GM11168 (cell line): ENCODE measurements at regions not wholly inside any gene's neighbourhood (a gene's known extent, or its start where the extent isn't known, plus 50 kb on each side); places are given as distances from the start of the nearest gene placed in this dataset.

Experiments used
- in situ Hi-C: fragments of 300-500 bp; cut with MboI; formaldehyde crosslinking; loops from one replicate; pipeline ENCODE4 v1.12.0; 2022; ENCODE audit warnings: low sequenced_read_pairs; ENCODE audit not compliant: unreplicated experiment

DNA sequence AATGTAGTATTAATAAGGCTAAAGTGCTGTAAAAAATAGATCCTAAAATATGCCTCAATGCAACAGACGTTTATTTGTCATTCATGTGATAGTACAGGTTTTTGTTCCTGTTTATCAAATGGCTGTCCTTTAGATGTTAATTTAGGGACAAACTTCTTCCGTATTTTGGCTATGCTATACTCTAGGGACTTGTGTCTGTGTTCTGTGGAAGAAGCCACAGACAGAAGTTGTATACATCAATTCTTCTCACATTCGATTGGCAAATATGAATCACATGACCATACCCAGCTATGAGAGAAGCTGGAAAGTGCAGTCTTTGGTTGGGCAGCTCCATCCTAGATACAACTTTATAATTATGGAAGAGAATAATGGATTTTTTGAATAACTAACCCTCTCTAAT, 232.7 kb upstream of the SNX7 start:
- in situ Hi-C loops = no loop called here

DNA sequence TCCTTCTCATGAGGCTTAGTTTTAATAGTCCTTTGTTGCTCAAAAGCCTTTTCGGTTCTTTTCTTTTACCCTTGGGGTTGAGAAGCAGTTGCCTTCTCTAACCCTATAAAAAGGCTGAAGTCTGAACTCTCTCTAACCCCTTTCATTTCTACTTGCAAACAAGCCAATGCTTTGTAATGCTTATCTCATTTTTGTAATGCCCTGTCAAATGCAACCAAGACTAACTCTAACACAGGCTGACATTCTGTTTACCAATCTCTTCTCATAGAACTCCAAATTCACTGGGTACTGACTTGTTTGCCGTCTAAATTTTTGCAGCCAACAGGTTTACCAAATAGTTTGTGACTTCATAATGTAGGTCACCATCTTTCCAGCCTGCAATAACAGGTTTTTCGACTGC, 233.9 kb upstream of the SNX7 start:
- in situ Hi-C loops = no loop called here

DNA sequence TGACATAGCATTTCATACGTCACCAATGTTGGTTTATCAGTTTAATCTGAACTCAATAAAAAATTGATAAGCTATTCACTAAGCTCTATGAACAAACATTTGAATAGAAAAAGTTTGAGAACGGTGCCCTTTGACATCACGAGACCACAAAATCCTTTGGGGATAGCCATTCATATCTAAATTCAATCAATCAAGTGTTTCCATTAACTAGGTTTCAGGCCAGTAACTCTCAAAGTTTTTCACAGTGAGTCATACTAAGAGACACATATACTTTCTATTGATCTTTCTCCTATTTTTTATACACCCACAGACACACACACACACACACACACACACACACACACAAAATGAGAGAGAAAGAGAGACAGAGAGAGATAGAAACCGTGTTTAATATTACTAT, 235.4 kb upstream of the SNX7 start:
- in situ Hi-C loops = no loop called here

DNA sequence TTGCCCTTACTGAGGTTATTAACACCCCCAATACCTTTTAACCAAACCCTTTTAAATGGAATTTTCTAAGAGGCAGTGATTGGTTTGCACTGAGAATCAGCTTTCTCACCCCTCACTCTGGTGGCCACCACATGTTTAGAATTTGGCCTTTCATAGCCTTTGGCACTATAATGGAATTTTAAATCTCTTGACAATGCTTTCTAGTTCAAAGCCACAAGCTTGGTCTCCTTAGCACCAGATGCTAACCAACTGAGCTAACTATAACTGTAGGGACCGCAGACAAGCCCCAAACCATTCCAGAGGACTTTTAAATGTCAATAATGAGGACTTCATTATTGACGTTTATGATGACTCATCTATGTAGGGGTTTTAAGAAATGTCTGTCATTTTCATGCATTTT, 238.7 kb upstream of the SNX7 start:
- in situ Hi-C loops = no loop called here

DNA sequence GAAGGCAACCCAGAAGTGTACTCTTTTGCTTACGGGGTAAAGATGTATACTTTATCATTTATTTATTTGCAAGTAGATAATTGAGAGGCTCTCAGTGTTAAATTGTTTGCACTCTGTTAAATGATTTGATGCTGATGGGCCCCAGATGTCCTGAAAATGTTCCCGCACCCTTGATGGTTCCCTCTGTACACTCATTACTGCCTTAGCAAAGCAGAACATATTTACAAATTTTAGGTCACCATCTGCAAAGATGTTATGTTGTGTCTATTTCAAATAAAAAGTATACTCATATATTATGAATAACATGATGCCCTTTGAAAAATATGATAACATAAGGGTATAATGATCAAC, 240.5 kb upstream of the SNX7 start:
- in situ Hi-C loops = no loop called here

DNA sequence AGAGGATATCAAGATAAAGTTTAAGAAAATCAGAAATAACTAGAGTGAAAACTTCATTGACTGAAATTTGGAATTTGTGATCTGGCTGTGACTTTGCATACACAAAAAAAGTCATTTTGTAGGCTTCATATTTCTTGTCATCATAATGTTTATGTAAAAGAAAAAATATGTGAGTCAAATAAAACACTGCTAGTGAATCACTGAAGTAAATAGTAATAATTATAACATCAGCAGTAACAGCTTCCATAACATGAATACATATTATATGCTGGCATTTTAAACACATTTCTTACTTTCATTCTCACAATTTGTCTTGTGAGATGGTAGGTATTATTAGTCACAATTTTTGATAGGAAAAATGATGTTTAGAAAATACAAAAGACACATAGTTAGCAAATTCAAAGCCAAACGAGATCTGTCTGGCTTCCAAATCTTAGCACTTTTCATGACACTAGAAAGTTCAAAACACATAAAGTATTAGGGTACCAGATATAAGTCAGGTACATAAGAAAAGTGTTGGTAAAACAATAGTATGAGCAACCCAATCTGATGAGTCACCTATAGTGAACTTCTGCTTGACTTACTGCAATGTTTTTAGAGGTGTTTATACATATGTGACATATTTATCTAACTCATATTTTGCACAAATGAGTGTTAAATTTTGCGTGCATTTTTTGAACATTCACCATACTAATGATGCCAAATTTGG, 241.0 kb upstream of the SNX7 start:
- in situ Hi-C loops = no loop called here

DNA sequence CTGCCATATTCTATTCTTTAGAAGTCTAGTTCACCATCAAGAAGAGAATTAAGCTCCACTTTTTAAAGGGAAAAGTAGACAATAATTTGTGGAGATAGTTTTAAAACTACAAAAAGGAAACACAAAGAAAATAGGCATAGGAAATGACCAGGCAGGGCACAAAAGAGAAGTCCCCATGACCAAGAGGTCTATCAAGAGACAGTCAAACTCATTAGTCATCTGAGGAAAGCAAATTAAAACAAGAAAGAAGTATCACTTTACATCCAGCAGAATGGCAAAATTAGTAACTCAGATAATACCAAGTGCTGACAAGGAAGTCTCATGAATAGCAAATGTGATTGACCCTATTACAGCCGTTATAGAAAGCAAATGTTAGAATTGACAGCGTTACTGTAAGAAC, 243.7 kb upstream of the SNX7 start:
- in situ Hi-C loops = no loop called here

DNA sequence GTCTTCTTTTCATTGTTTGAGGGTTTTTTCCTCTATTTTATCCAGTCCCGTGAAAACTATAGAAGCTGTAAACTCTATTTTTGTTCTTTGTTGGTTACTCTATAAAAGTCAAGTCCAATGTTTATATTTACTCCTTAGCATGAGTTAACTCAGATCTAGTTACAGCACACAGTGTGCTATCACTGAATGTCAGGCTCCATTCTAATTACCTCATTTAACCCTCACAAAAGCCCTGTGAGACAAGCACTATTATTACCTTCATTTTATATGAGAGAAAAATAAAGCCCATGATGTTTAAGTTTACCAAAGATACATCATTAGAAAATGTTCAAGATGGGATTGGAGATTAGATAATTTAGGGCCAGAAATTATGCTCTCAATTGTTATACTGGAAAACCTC, 251.4 kb upstream of the SNX7 start:
- in situ Hi-C loops = no loop called here

DNA sequence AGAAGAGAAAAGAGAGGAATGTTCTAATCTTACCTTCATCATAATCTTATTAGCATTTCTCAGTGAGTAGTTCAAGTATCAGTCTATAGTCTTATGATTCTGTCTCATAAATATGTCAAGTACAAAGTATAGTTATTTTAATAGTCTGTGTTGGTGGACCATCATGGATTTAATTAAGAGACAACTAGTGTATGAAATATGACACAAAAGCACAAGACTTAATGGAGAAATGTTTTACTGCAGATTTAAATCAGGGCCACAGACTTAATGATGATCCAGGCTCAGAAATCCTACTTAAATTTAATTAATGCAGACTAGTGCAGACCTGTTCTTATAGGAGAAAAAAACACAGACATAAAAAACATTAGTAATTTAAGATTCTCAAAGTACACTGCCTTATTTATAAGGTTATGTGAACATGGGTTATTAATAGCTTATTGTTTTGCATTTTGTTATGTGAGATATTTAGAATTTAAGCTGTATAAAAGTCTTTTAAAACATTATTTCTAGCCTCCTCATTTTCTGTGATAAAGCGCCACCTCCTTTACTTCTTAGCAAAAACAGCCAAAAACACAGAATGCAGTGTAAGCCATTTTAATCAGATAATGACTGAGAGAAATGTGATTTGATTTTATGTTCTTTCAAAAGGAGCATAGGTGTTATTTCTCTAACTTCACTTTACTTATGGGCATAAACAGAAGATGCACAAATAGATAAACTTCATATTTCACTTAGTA, 255.0 kb upstream of the SNX7 start:
- in situ Hi-C loops = no loop called here

DNA sequence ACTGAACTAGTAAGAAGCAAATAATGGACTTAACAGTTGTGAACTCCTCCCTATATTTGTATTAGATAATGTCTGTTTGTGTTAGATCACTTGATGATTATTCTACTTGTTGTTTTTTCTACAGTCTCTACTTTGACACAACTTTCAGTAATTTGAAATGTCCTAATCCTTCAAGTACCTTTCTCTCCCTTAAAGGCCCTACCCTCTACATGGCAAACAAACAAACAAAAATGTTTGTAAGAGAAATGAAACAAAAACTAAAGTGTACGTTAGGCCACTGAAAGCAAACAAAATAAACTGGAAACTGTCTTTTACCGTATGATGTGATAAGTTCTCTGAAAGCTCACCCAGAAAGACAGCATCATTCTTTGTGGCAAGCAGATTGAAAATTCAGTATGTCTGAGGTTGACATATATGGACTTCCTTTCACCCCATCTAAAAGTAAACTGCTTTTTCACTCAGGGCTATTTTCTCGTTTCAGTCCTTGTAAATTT, 255.9 kb upstream of the SNX7 start:
- in situ Hi-C loops = no loop called here

DNA sequence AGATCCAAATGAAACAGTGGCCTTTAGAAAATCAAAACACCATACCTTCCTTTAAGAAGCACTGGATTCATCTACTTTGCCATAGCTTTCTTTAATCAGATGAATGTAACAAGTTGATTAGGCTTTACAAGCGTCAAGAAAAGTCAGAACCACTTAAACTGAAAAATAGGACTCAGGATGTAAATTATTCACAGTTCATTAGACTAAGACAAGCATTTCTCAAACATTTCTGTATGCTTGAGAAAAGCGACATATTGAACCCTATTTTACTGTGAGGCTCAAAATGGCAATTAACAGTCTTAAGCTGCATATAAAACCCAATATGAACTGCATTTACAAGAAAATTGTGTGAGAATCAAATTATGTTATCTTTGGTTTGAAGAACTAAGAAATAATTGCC, 256.7 kb upstream of the SNX7 start:
- in situ Hi-C loops = no loop called here

DNA sequence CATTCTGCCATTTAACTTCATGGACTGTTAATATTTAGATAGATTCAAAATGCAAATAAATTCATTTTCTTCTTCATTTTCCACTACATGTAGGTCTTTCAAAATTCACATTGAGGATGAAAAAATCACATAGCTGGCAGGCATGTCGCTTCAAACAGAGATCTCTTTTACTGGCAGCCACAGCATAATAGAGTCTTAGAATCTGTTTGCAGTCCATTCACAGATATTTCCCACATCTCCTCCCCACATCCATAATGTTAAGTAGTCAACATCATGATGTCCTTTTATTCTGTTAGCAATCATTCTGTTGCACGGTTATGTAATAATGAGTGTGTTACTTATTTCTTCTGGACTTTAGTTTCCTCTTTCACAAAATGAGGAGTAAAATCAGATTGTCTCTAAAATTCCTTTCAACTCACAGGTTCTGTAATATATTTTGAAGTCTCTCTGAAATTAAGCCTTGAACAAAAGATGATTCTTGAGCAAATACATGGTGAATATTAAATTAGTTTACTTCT, 257.5 kb upstream of the SNX7 start:
- in situ Hi-C loops = no loop called here

DNA sequence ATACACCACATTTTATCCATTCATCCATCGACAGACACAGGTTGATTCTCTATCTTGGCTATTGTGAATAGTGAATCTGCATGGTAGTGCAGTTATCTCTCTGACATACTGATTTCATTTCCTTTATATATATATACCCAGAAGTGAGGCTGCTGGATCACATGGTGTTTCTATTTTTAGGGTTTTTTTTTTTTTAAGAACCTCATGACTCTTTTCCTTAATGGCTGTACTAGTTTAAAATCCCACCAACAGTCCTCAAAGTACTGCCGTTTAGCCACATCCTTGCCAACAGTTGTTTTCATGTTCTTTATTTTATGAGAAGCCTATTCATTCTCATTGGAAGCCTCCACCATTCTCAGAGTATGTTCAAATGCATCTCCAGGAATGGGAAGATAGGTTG, 258.7 kb upstream of the SNX7 start:
- in situ Hi-C loops = no loop called here

DNA sequence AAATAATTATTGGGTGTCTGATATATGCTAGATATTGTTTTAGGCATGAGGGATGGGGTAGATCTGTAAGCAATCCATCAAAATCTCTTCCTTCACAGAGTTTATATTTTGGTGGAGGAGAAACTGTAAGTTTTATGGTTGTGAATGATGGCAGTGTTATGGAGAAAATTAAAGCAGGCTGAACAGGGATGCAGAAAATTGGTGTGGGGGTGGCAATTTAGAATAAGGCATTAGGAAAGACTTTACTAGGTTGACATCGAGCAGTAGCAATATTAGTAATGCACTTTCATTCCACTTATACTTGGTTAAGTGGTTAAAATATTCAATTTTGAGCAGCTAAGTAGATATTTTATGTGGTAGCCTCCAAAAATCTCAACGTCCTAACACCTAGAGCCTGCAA, 261.1 kb upstream of the SNX7 start:
- in situ Hi-C loops = no loop called here

DNA sequence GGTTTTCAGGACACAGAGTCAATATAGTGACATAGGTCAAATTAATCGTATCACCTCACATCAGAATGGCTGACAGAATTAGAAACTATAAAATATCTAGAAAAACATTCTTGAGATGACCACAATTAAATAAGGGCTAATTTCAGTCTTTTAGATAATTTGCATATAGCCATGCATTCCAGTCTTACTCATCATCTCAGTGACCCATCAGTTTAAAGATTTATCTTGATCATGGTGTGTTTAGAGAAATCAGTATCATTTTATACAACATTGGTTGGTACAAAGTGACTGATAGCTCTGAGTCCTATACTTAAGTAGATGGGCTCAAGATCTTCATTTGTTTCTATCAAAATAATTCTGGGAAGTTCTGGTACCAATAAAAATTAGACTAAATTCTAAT, 262.3 kb upstream of the SNX7 start:
- in situ Hi-C loops = no loop called here

DNA sequence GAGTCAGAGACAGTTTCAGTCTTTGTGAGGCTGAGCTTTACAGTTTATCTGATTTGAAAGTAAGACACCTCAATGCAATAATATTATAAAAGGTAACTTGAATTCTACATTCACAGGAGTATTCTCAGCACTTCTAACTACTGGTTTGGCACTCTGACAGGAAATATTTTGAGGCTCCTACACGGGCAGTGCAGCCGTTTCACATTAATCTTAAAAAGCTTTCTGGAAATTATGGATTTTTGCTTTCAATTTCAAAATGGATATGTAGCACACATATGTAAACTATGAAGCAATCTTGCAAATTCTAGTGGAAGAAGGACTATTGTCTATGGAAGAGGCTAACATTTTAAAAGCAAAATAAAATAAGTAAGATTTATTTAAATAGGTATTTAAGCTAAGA, 262.9 kb upstream of the SNX7 start:
- in situ Hi-C loops = no loop called here

DNA sequence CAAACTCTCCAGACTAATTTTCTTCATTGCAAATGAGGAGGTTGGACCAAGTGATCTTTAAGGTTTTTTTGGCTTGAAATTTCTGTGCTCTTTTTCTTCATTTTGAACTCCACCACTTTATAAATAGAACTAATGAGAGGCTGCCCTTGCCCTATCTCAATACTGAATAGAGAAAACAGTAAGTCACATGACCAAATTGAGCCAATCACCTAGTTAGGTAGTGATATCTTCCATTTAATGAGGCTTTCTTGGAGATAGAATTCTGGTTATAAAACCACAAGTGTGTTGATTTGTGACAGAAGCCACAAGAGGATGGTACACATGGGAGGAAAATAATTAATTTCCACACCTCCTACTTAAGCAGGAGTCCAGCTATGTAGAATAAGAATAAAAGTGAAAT, 263.4 kb upstream of the SNX7 start:
- in situ Hi-C loops = no loop called here

DNA sequence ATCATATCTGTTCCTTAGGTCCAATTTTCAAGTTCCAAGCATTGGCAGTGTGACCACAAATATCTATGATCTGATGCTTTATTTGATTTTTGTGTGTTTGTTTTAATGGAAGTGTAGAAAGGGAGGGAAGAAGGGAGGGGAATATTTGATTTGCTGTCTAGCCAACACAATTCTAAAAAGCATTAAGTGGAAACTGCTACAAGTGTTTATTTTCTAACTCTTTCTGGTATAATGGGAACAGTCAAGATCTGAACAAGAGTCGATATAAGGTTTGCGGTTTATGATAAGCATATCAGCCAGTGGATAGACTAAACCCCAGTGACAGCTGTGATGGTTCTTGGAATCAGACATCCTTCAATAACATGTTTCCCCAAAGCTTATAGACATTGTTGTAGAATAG, 267.8 kb upstream of the SNX7 start:
- in situ Hi-C loops = no loop called here

DNA sequence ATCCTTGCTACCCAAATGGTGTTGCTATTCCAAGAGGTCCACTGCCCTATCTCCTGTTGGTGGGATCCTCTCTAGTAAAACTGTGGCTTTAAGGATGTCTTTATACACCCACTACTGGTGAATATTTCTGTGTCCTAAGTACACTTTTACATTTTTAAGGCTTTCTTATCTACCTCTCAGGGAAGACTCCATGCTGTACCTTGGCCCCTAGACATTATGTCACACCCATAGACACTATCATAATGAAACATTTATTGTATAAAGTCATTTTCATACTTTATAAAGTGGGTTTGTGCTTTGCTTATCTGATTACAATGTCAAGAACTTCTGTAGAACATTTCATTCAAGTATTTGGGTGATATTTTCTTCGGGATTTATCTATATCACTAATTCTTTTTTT, 270.3 kb upstream of the SNX7 start:
- in situ Hi-C loops = no loop called here

DNA sequence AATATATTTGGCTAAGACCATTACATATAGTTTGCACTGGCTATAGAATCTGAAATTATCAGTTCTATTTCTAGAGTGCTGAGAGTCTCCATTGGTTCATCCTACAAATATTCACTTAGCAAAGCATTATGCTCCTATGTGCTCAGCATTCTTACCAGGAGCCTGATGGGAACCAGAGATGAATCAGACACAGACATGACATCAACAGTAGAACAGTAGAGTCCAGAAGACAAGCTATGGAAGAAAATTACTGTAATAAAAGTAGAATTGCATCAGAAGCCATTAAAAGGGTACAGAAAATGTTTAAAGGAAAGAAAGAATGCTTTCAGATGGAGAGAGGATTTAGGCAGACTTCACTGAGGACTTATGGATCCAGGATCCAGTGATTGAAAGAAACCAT, 271.7 kb upstream of the SNX7 start:
- in situ Hi-C loops = no loop called here

DNA sequence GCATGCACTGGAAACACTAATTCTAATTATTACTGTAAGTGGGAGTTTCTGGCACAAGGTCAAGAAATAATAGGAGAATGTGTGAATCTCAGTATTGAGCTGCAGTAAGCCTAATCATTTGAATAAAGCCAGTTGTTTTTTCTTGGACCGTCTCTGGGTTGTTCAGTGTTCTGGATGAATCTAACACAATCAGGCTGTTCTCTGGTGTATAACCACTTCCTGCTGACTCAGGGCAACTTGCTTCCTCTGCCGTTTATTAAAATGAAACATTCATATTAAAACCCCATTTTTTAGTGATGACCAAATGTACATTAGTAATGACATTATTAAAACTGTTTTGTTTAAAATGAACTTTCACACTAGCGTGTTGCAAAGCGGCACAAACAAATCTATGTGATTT, 273.1 kb upstream of the SNX7 start:
- in situ Hi-C loops = no loop called here

DNA sequence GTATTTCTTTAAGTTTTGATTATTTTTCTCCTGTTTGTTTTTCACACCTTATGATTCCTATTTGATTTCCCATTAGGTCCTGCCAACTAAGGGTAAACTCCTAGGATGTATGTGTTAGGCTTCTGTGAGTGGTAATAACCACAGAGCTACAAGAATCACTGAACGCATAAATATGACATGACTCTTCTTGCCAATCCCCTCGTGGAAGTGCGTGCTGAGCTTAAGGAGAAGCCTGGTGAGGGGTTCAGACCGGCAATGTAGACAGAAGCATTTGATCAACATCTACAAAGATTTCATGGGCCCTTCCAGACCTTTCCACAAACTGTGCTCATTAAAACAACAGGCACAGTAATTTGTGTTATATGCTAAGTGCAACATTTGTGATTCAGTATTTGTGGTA, 273.8 kb upstream of the SNX7 start:
- in situ Hi-C loops = no loop called here
